ENCODE measurements at regions not wholly inside any gene's neighbourhood (a gene's known extent, or its start where the extent isn't known, plus 50 kb on each side); places are given as distances from the start of the nearest gene placed in this dataset.

- DNase-seq, result no peak
Observed at GRCh38 chr6:165906736-165907135, 243.7 kb upstream of the PDE10A start.

GRCh38 chr6:165905744-165906143, 242.7 kb upstream of the PDE10A start:
- no peak for DNase-seq

GRCh38 chr6:165900970-165901369, 237.9 kb upstream of the PDE10A start:
- DNase-seq, result no peak

- DNase-seq, result no peak
Observed at GRCh38 chr6:165899611-165900010, 236.6 kb upstream of the PDE10A start.

- DNase-seq, result no peak
Observed at GRCh38 chr6:165895421-165896165, 232.6 kb upstream of the PDE10A start.

- DNase-seq, result no peak
Observed at GRCh38 chr6:165894171-165894825, 231.3 kb upstream of the PDE10A start.

GRCh38 chr6:165893431-165893830, 230.4 kb upstream of the PDE10A start:
- DNase-seq, result no peak

- no peak for DNase-seq
Observed at GRCh38 chr6:165891320-165891719, 228.3 kb upstream of the PDE10A start.

- DNase-seq, result no peak
Observed at GRCh38 chr6:165890404-165890735, 227.3 kb upstream of the PDE10A start.

GRCh38 chr6:165889636-165890403, 226.8 kb upstream of the PDE10A start:
- DNase-seq, result no peak

- no peak for DNase-seq
Observed at GRCh38 chr6:165886169-165886568, 223.1 kb upstream of the PDE10A start.

- peak; percentile 55 for DNase-seq
Observed at GRCh38 chr6:165884813-165885765, 222.0 kb upstream of the PDE10A start.

GRCh38 chr6:165883851-165884640, 221.0 kb upstream of the PDE10A start:
- DNase-seq, result no peak

- DNase-seq, result no peak
Observed at GRCh38 chr6:165881806-165882205, 218.8 kb upstream of the PDE10A start.

GRCh38 chr6:165880686-165881085, 217.6 kb upstream of the PDE10A start:
- no peak for DNase-seq

GRCh38 chr6:165877773-165878172, 214.7 kb upstream of the PDE10A start:
- no peak for DNase-seq

GRCh38 chr6:165877192-165877591, 214.2 kb upstream of the PDE10A start:
- DNase-seq, result no peak

- no peak for DNase-seq
Observed at GRCh38 chr6:165876588-165876987, 213.5 kb upstream of the PDE10A start.

GRCh38 chr6:165875946-165876345, 212.9 kb upstream of the PDE10A start:
- DNase-seq, result no peak

GRCh38 chr6:165873976-165874375, 210.9 kb upstream of the PDE10A start:
- no peak for DNase-seq

- no peak for DNase-seq
Observed at GRCh38 chr6:165872811-165873210, 209.8 kb upstream of the PDE10A start.

GRCh38 chr6:165872311-165872710, 209.3 kb upstream of the PDE10A start:
- DNase-seq, result no peak

Data from activated naive CD4-positive, alpha-beta T cell treated with Interleukin-2 at 50 U/mL for 16 hours (primary cell).